Peyer's patch (tissue), 4 donors: ENCODE measurements at regions not wholly inside any gene's neighbourhood (a gene's known extent, or its start where the extent isn't known, plus 50 kb on each side); places are given as distances from the start of the nearest gene placed in this dataset.

ENCODE experiments used
- CTCF ChIP-seq, 6 experiments: fragments of 450-650 bp in 4 of 6; fragments of 200-600 bp in 2 of 6; sonication (generic) in 1 of 6; IDR thresholded peaks; one replicate each; pipeline ENCODE4 v1.5.1; 2017 to 2019; ENCODE audit warnings: antibody characterized with exemption in 6 of 6, mild to moderate bottlenecking in 3 of 6, moderate library complexity in 1 of 6
- POLR2A ChIP-seq, 2 donors: fragments of 450-650 bp; IDR thresholded peaks; one replicate each; pipeline ENCODE4 v1.5.1; 2017; ENCODE audit warnings: antibody characterized with exemption in 2 of 2, mild to moderate bottlenecking in 2 of 2, moderate library complexity in 2 of 2

GRCh38 chr13:85655040-85655439 is 144.2 kb downstream of the SLITRK6 start:
- TF ChIP-seq CTCF (IDR thresholded peaks at IDR 0.05): no peak
- TF ChIP-seq POLR2A (IDR thresholded peaks at IDR 0.05): no peak
